Limb (tissue), 2 donors: ENCODE measurements at regions not wholly inside any gene's neighbourhood (a gene's known extent, or its start where the extent isn't known, plus 50 kb on each side); places are given as distances from the start of the nearest gene placed in this dataset.

Source experiments
- DNase-seq, 2 donors: peaks; one replicate each; pipeline ENCODE4 v3.0.0-alpha.2; 2016; ENCODE audit errors: extremely low spot score in 2 of 2

- no peak for DNase-seq
Observed at GRCh38 chr4:102440498-102440897, 60.7 kb upstream of the NFKB1 start.

GRCh38 chr4:102441978-102442911, 58.9 kb upstream of the NFKB1 start:
- no peak for DNase-seq

GRCh38 chr4:102444752-102445151, 56.4 kb upstream of the NFKB1 start:
- no peak for DNase-seq

GRCh38 chr4:102445213-102445612, 55.9 kb upstream of the NFKB1 start:
- no peak for DNase-seq

GRCh38 chr4:102447413-102447812, 53.7 kb upstream of the NFKB1 start:
- DNase-seq = no peak

- peak; percentile 34 to 60 for DNase-seq
Observed at GRCh38 chr4:102449751-102450352, 51.3 kb upstream of the NFKB1 start.

- no peak for DNase-seq
Observed at GRCh38 chr4:102451266-102451665, 49.9 kb upstream of the NFKB1 start.
